Neural cell (in vitro differentiated cells): ENCODE measurements at regions not wholly inside any gene's neighbourhood (a gene's known extent, or its start where the extent isn't known, plus 50 kb on each side); places are given as distances from the start of the nearest gene placed in this dataset.

Experiments
- H2AFZ ChIP-seq: fragments of 200-600, 300-800 bp; sonication (generic), shearing (Covaris generic); 2 replicates; pipeline ENCODE4 v1.6.0; 2014; ENCODE audit warnings: low read depth, mild to moderate bottlenecking, antibody characterized with exemption, low read length, moderate library complexity
- H3F3A ChIP-seq: fragments of 200-600 bp; shearing (Covaris generic); 2 replicates; pipeline ENCODE4 v1.6.1; 2016; ENCODE audit warnings: mild to moderate bottlenecking, moderate library complexity, mixed read lengths, antibody characterized with exemption, low read length; ENCODE audit not compliant: insufficient read depth, poor library complexity, severe bottlenecking
- H3K27ac ChIP-seq: fragments of 200-600, 300-800 bp; sonication (generic), shearing (Covaris generic); 2 replicates; pipeline ENCODE4 v1.5.1; 2014; ENCODE audit warnings: mild to moderate bottlenecking, low read length, moderate library complexity
- H3K27me3 ChIP-seq: fragments of 300-800, 200-600 bp; sonication (generic), shearing (Covaris generic); 2 replicates; pipeline ENCODE4 v1.6.0; 2014; ENCODE audit warnings: mild to moderate bottlenecking, low read depth, low read length, moderate library complexity; ENCODE audit not compliant: insufficient read depth
- H3K36me3 ChIP-seq: fragments of 300-800, 200-600 bp; sonication (generic), shearing (Covaris generic); 2 replicates; pipeline ENCODE4 v1.5.1; 2014; ENCODE audit warnings: mild to moderate bottlenecking, antibody characterized with exemption, low read length, moderate library complexity; ENCODE audit not compliant: insufficient read depth
- H3K4me2 ChIP-seq: fragments of 300-800, 200-600 bp; sonication (generic), shearing (Covaris generic); 2 replicates; pipeline ENCODE4 v1.6.0; 2014; ENCODE audit warnings: mild to moderate bottlenecking, low read length
- H3K4me3 ChIP-seq: fragments of 300-800, 200-600 bp; sonication (generic), shearing (Covaris generic); 2 replicates; pipeline ENCODE4 v1.5.1; 2014; ENCODE audit warnings: mild to moderate bottlenecking, low read length, moderate library complexity
- H3K79me2 ChIP-seq: fragments of 200-600 bp; shearing (Covaris generic); replicated peaks from 2 replicates; pipeline ENCODE4 v1.6.0; 2014; ENCODE audit warnings: mild to moderate bottlenecking, low read length, moderate library complexity; ENCODE audit not compliant: insufficient read depth
- H3K9ac ChIP-seq: fragments of 300-800, 200-600 bp; sonication (generic), shearing (Covaris generic); 2 replicates; pipeline ENCODE4 v1.6.1; 2016; ENCODE audit warnings: mild to moderate bottlenecking, low read length, mixed read lengths
- H3K9me2 ChIP-seq: fragments of 200-600 bp; shearing (Covaris generic); 2 replicates; pipeline ENCODE4 v1.6.1; 2016; ENCODE audit warnings: mild to moderate bottlenecking, low read length, mixed read lengths; ENCODE audit not compliant: insufficient read depth
- H3K9me3 ChIP-seq: fragments of 200-600, 300-800 bp; sonication (generic), shearing (Covaris generic); 2 replicates; pipeline ENCODE4 v1.6.1; 2016; ENCODE audit warnings: mild to moderate bottlenecking, mixed run types, low read length, moderate library complexity, mixed read lengths
- H4K20me1 ChIP-seq: fragments of 200-600 bp; shearing (Covaris generic); 2 replicates; pipeline ENCODE4 v1.6.1; 2016; ENCODE audit warnings: mild to moderate bottlenecking, mixed run types; ENCODE audit not compliant: insufficient read depth
- EP300 ChIP-seq: fragments of 450-650 bp; conservative IDR thresholded peaks from 2 replicates; pipeline ENCODE4 v1.6.1; 2014; ENCODE audit warnings: antibody characterized with exemption, mild to moderate bottlenecking, moderate library complexity; ENCODE audit not compliant: poor library complexity, severe bottlenecking
- EZH2 ChIP-seq: fragments of 200-600, 300-800 bp; shearing (Covaris generic), sonication (generic); IDR thresholded peaks from 2 replicates; pipeline ENCODE4 v1.6.1; 2014; ENCODE audit warnings: antibody characterized with exemption, low read length, borderline replicate concordance, mild to moderate bottlenecking; ENCODE audit not compliant: insufficient read depth, poor library complexity, severe bottlenecking
- MXI1 ChIP-seq: fragments of 450-650 bp; conservative IDR thresholded peaks from 2 replicates; pipeline ENCODE4 v1.6.1; 2014; ENCODE audit warnings: antibody characterized with exemption, mild to moderate bottlenecking; ENCODE audit not compliant: poor library complexity, severe bottlenecking
- POLR2AphosphoS5 ChIP-seq: IDR thresholded peaks from 2 replicates; pipeline ENCODE4 v1.6.1; 2012
- RAD21 ChIP-seq: fragments of 450-650 bp; conservative IDR thresholded peaks from 2 replicates; pipeline ENCODE4 v1.6.1; 2014; ENCODE audit warnings: antibody characterized with exemption, mild to moderate bottlenecking, moderate library complexity
- SMC3 ChIP-seq: fragments of 450-650 bp; conservative IDR thresholded peaks from 2 replicates; pipeline ENCODE4 v1.6.1; 2014; ENCODE audit warnings: antibody characterized with exemption, mild to moderate bottlenecking, moderate library complexity; ENCODE audit not compliant: poor library complexity
- TAF1 ChIP-seq: IDR thresholded peaks from 2 replicates; pipeline ENCODE4 v1.6.1; 2012; ENCODE audit warnings: low read depth
- TF ChIP-seq, protein P1 (sequence below): IDR thresholded peaks from 2 replicates; pipeline ENCODE4 v1.6.1; 2012; ENCODE audit warnings: borderline replicate concordance
- TF ChIP-seq, protein P2 (sequence below): fragments of 450-650 bp; IDR thresholded peaks from 2 replicates; pipeline ENCODE4 v1.5.1; 2014; ENCODE audit warnings: antibody characterized with exemption, mild to moderate bottlenecking, moderate library complexity; ENCODE audit not compliant: poor library complexity, severe bottlenecking

GRCh38 chrX:125826080-125826479, 340.0 kb downstream of the DCAF12L2 start:
- no peak overlapping the region for H3K4me2 ChIP-seq
- H2AFZ ChIP-seq, result no peak overlapping the region
- H3K4me3 ChIP-seq, result no peak overlapping the region

GRCh38 chrX:125826774-125827451, 339.2 kb downstream of the DCAF12L2 start:
- Histone ChIP-seq H3K4me2 (no peak overlapping the region), H2AFZ (no peak overlapping the region), H4K20me1 (no peaks in the 10 kb centered on the region), H3K36me3 (no peaks in the 10 kb centered on the region), H3K79me2 (no peaks in the 10 kb centered on the region), H3K27ac (no peak overlapping the region), H3K9ac (no peak overlapping the region), H3K9me3 (no peaks in the 10 kb centered on the region), H3K27me3 (no peaks in the 10 kb centered on the region), H3K9me2 (no peaks in the 10 kb centered on the region), H3F3A (no peaks in the 10 kb centered on the region), H3K4me3 (no peak overlapping the region)
- no peak for TF ChIP-seq RAD21
- no peak for TF ChIP-seq MXI1
- TF ChIP-seq EP300, result no peak
- TF ChIP-seq EZH2, result no peak
- TF ChIP-seq SMC3, result no peak
- TF ChIP-seq, protein P1, sequence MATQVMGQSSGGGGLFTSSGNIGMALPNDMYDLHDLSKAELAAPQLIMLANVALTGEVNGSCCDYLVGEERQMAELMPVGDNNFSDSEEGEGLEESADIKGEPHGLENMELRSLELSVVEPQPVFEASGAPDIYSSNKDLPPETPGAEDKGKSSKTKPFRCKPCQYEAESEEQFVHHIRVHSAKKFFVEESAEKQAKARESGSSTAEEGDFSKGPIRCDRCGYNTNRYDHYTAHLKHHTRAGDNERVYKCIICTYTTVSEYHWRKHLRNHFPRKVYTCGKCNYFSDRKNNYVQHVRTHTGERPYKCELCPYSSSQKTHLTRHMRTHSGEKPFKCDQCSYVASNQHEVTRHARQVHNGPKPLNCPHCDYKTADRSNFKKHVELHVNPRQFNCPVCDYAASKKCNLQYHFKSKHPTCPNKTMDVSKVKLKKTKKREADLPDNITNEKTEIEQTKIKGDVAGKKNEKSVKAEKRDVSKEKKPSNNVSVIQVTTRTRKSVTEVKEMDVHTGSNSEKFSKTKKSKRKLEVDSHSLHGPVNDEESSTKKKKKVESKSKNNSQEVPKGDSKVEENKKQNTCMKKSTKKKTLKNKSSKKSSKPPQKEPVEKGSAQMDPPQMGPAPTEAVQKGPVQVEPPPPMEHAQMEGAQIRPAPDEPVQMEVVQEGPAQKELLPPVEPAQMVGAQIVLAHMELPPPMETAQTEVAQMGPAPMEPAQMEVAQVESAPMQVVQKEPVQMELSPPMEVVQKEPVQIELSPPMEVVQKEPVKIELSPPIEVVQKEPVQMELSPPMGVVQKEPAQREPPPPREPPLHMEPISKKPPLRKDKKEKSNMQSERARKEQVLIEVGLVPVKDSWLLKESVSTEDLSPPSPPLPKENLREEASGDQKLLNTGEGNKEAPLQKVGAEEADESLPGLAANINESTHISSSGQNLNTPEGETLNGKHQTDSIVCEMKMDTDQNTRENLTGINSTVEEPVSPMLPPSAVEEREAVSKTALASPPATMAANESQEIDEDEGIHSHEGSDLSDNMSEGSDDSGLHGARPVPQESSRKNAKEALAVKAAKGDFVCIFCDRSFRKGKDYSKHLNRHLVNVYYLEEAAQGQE, result no peak
- TF ChIP-seq TAF1, result no peak
- TF ChIP-seq POLR2AphosphoS5, result no peak
- TF ChIP-seq, protein P2, sequence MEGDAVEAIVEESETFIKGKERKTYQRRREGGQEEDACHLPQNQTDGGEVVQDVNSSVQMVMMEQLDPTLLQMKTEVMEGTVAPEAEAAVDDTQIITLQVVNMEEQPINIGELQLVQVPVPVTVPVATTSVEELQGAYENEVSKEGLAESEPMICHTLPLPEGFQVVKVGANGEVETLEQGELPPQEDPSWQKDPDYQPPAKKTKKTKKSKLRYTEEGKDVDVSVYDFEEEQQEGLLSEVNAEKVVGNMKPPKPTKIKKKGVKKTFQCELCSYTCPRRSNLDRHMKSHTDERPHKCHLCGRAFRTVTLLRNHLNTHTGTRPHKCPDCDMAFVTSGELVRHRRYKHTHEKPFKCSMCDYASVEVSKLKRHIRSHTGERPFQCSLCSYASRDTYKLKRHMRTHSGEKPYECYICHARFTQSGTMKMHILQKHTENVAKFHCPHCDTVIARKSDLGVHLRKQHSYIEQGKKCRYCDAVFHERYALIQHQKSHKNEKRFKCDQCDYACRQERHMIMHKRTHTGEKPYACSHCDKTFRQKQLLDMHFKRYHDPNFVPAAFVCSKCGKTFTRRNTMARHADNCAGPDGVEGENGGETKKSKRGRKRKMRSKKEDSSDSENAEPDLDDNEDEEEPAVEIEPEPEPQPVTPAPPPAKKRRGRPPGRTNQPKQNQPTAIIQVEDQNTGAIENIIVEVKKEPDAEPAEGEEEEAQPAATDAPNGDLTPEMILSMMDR, result no peak

More at GRCh38 chrX:125826080-125826479, 340.0 kb downstream of the DCAF12L2 start:
- Histone ChIP-seq H3F3A (no peaks in the 10 kb centered on the region), H3K9me3 (no peaks in the 10 kb centered on the region), H3K27ac (no peak overlapping the region), H4K20me1 (no peaks in the 10 kb centered on the region), H3K27me3 (no peaks in the 10 kb centered on the region), H3K9ac (no peak overlapping the region), H3K79me2 (no peaks in the 10 kb centered on the region), H3K9me2 (no peaks in the 10 kb centered on the region), H3K36me3 (no peaks in the 10 kb centered on the region)
- TF ChIP-seq RAD21 (no peak), MXI1 (no peak)
- TF ChIP-seq, protein P1, result no peak
